ENCODE measurements at regions not wholly inside any gene's neighbourhood (a gene's known extent, or its start where the extent isn't known, plus 50 kb on each side); places are given as distances from the start of the nearest gene placed in this dataset.
"Not testable (repeated sequence)": the region's sequence is repeated elsewhere in the genome, so short reads cannot be mapped to it uniquely, and the experiment has no call there.

GRCh38 chr3:39573392-39573791 lies 105.9 kb downstream of the MOBP start:
- H3K9me3 Mint-ChIP-seq (ENCODE audit: low read depth, unreplicated experiment), result peaks cover 2% of the 10 kb centered on the region
- no peak for DNase-seq
- TF ChIP-seq CTCF (IDR thresholded peaks at IDR 0.05; ENCODE audit: unreplicated experiment), result no peak
- BruUV-seq (replicated peaks), result no TSS peak
- H3K27me3 Mint-ChIP-seq (ENCODE audit: unreplicated experiment), result peaks cover 1% of the 10 kb centered on the region
- no peak overlapping the region for H3K4me3 Mint-ChIP-seq (ENCODE audit: low read depth, unreplicated experiment)
- intact Hi-C loops (cut with micrococcal nuclease; ENCODE audit: unreplicated experiment), result no loop called here
- no peaks in the 10 kb centered on the region for H3K36me3 Mint-ChIP-seq (ENCODE audit: insufficient read depth, unreplicated experiment)
- H3K4me1 Mint-ChIP-seq (ENCODE audit: low read depth, unreplicated experiment), result no peaks in the 10 kb centered on the region
- CTCF ChIA-PET, result no interaction called here
- H3K27ac Mint-ChIP-seq (ENCODE audit: unreplicated experiment), result no peak overlapping the region

GRCh38 chr3:39577541-39577940 lies 110.1 kb downstream of the MOBP start:
- intact Hi-C loops (cut with micrococcal nuclease; ENCODE audit: unreplicated experiment), result no loop called here
- Mint-ChIP-seq H3K27ac (ENCODE audit: unreplicated experiment) (no peak overlapping the region), H3K4me1 (ENCODE audit: low read depth, unreplicated experiment) (no peaks in the 10 kb centered on the region), H3K9me3 (ENCODE audit: low read depth, unreplicated experiment) (peaks cover 2% of the 10 kb centered on the region), H3K27me3 (ENCODE audit: unreplicated experiment) (peaks cover 24% of the 10 kb centered on the region), H3K36me3 (ENCODE audit: insufficient read depth, unreplicated experiment) (no peaks in the 10 kb centered on the region), H3K4me3 (ENCODE audit: low read depth, unreplicated experiment) (no peak overlapping the region)
- DNase-seq, result no peak
- no peak for TF ChIP-seq CTCF (IDR thresholded peaks at IDR 0.05; ENCODE audit: unreplicated experiment)
- CTCF ChIA-PET, result no interaction called here
- no TSS peak for BruUV-seq (replicated peaks)

GRCh38 chr3:39586215-39586614 lies 118.7 kb downstream of the MOBP start:
- BruUV-seq (replicated peaks); H3K4me3 Mint-ChIP-seq (ENCODE audit: low read depth, unreplicated experiment); CTCF ChIA-PET; DNase-seq; H3K4me1 Mint-ChIP-seq (ENCODE audit: low read depth, unreplicated experiment); H3K36me3 Mint-ChIP-seq (ENCODE audit: insufficient read depth, unreplicated experiment); H3K9me3 Mint-ChIP-seq (ENCODE audit: low read depth, unreplicated experiment); intact Hi-C loops (cut with micrococcal nuclease; ENCODE audit: unreplicated experiment); H3K27ac Mint-ChIP-seq (ENCODE audit: unreplicated experiment): not testable (repeated sequence)
- peaks cover 15% of the 10 kb centered on the region for H3K27me3 Mint-ChIP-seq (ENCODE audit: unreplicated experiment)

- BruUV-seq (replicated peaks), result no TSS peak
- no peak for DNase-seq
These were observed 119.6 kb downstream of the MOBP start for GRCh38 chr3:39587113-39587512.

GRCh38 chr3:39590806-39591205 lies 123.3 kb downstream of the MOBP start:
- Mint-ChIP-seq H3K9me3 (ENCODE audit: low read depth, unreplicated experiment) (no peaks in the 10 kb centered on the region), H3K36me3 (ENCODE audit: insufficient read depth, unreplicated experiment) (no peaks in the 10 kb centered on the region), H3K27ac (ENCODE audit: unreplicated experiment) (no peak overlapping the region), H3K4me3 (ENCODE audit: low read depth, unreplicated experiment) (no peak overlapping the region), H3K4me1 (ENCODE audit: low read depth, unreplicated experiment) (no peaks in the 10 kb centered on the region), H3K27me3 (ENCODE audit: unreplicated experiment) (no peaks in the 10 kb centered on the region)
- no TSS peak for BruUV-seq (replicated peaks)
- DNase-seq, result no peak
- intact Hi-C loops (cut with micrococcal nuclease; ENCODE audit: unreplicated experiment), result no loop called here
- no peak for TF ChIP-seq CTCF (IDR thresholded peaks at IDR 0.05; ENCODE audit: unreplicated experiment)
- CTCF ChIA-PET, result no interaction called here

More at GRCh38 chr3:39587113-39587512, 119.6 kb downstream of the MOBP start:
- no peaks in the 10 kb centered on the region for H3K36me3 Mint-ChIP-seq (ENCODE audit: insufficient read depth, unreplicated experiment)
- peaks cover 11% of the 10 kb centered on the region for H3K27me3 Mint-ChIP-seq (ENCODE audit: unreplicated experiment)
- no peak overlapping the region for H3K4me3 Mint-ChIP-seq (ENCODE audit: low read depth, unreplicated experiment)
- CTCF ChIA-PET, result no interaction called here
- H3K27ac Mint-ChIP-seq (ENCODE audit: unreplicated experiment), result no peak overlapping the region
- H3K9me3 Mint-ChIP-seq (ENCODE audit: low read depth, unreplicated experiment), result no peaks in the 10 kb centered on the region
- intact Hi-C loops (cut with micrococcal nuclease; ENCODE audit: unreplicated experiment), result no loop called here
- H3K4me1 Mint-ChIP-seq (ENCODE audit: low read depth, unreplicated experiment), result no peaks in the 10 kb centered on the region
- no peak for TF ChIP-seq CTCF (IDR thresholded peaks at IDR 0.05; ENCODE audit: unreplicated experiment)

Data from Calu3 (cell line).